ENCODE measurements at regions not wholly inside any gene's neighbourhood (a gene's known extent, or its start where the extent isn't known, plus 50 kb on each side); places are given as distances from the start of the nearest gene placed in this dataset.

DNA sequence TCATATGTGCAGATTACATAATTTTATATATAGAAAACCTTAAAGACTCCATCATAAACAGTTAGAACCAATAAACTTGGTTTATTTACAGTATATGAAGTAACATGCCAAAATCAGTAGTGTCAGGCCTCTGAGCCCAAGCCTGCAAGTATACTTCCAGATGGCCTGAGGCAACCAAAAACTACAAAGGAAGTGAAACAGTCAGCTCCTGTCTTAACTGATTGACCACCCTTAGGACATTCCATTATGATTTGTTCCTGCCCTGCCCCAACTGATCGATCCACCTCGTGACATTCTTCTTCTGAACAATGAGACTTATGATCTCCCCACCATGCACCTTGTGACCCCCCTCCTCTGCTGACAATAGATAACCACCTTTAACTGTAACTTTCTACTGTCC, 630.3 kb downstream of the AMY1C start:
- no peak for DNase-seq (ENCODE audit: low read depth)
- TF ChIP-seq, protein P1, sequence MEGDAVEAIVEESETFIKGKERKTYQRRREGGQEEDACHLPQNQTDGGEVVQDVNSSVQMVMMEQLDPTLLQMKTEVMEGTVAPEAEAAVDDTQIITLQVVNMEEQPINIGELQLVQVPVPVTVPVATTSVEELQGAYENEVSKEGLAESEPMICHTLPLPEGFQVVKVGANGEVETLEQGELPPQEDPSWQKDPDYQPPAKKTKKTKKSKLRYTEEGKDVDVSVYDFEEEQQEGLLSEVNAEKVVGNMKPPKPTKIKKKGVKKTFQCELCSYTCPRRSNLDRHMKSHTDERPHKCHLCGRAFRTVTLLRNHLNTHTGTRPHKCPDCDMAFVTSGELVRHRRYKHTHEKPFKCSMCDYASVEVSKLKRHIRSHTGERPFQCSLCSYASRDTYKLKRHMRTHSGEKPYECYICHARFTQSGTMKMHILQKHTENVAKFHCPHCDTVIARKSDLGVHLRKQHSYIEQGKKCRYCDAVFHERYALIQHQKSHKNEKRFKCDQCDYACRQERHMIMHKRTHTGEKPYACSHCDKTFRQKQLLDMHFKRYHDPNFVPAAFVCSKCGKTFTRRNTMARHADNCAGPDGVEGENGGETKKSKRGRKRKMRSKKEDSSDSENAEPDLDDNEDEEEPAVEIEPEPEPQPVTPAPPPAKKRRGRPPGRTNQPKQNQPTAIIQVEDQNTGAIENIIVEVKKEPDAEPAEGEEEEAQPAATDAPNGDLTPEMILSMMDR (conservative IDR thresholded peaks at IDR 0.05; ENCODE audit: low read depth, low read length): no peak
- no peak overlapping the region for H3K4me3 ChIP-seq (ENCODE audit: low read depth, low read length)

GRCh38 chr1:104387716-104388508, 638.2 kb downstream of the AMY1C start:
- no peak for DNase-seq (ENCODE audit: low read depth)
- no peak overlapping the region for H3K4me3 ChIP-seq (ENCODE audit: low read depth, low read length)
- TF ChIP-seq, protein P1 (conservative IDR thresholded peaks at IDR 0.05; ENCODE audit: low read depth, low read length): no peak

DNA sequence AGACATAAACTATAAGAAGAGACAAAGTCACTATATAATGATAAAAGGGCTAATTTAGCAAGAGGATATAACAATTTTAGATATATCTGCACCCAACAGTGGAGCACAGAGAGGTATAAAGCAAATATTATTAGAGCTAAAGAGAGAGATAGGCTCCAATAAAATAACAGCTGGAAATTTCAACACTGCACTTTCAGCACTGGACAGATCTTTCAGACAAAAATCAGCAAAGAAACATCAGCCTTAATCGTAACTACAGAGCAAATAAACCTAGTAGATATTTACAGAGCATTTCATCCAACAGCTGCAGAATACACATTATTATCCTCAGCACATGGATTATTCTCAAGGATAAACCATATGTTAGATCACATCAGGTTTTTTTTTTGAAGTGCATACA, 642.9 kb downstream of the AMY1C start:
- H3K4me3 ChIP-seq (ENCODE audit: low read depth, low read length): no peak overlapping the region
- TF ChIP-seq, protein P1 (conservative IDR thresholded peaks at IDR 0.05; ENCODE audit: low read depth, low read length): no peak
- no peak for DNase-seq (ENCODE audit: low read depth)

- H3K4me3 ChIP-seq (ENCODE audit: low read depth, low read length): no peak overlapping the region
- TF ChIP-seq, protein P1 (conservative IDR thresholded peaks at IDR 0.05; ENCODE audit: low read depth, low read length): no peak
Observed at GRCh38 chr1:104402178-104402577, 652.5 kb downstream of the AMY1C start.

GRCh38 chr1:104403883-104404282, 654.2 kb downstream of the AMY1C start:
- TF ChIP-seq, protein P1 (conservative IDR thresholded peaks at IDR 0.05; ENCODE audit: low read depth, low read length): no peak

More at GRCh38 chr1:104402178-104402577, 652.5 kb downstream of the AMY1C start:
- no peak for DNase-seq (ENCODE audit: low read depth)

DNA sequence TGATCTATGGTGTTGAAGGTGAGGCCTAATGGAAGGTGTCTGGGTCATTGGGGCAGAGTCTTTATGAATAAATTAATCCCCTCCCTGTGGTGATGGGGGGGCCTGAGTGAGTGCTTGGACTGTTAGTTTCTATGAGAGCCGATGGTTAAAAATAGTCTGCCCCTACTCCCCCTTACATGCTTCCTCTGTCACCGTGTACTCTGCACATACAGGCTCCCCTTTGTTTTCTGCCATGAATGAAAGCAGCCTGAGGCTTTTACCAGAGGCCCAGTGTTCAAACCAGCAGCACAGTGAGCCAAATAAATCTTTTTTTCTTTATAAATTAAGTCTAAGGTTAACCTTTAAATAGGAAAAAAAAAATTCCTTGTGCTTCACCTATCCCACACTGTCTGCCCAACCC, 657.0 kb downstream of the AMY1C start:
- H3K4me3 ChIP-seq (ENCODE audit: low read depth, low read length): no peak overlapping the region
- TF ChIP-seq, protein P1 (conservative IDR thresholded peaks at IDR 0.05; ENCODE audit: low read depth, low read length): no peak
- DNase-seq (ENCODE audit: low read depth): no peak

More at GRCh38 chr1:104403883-104404282, 654.2 kb downstream of the AMY1C start:
- no peak for DNase-seq (ENCODE audit: low read depth)
- H3K4me3 ChIP-seq (ENCODE audit: low read depth, low read length): no peak overlapping the region

DNA sequence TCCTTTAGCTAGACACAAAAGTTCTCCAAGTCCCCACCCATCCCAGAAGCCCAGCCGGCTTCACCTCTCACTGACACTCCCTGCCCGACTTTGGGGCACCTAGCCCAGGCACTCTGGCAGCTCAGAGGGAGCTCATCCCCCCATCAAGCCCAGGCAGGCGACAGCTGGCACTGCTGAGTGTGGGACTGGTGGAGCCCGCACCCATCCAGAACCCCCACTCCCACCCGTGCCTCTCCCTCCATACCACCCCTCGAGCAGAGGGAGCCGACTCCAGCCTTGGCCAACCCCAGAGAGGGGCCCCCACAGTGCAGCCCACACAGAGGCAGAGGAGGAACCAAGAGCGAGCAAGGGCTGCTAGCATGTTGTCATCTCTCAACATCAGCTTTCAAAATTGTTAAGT, 658.6 kb downstream of the AMY1C start:
- H3K4me3 ChIP-seq (ENCODE audit: low read depth, low read length): no peak overlapping the region
- no peak for DNase-seq (ENCODE audit: low read depth)
- TF ChIP-seq, protein P1 (conservative IDR thresholded peaks at IDR 0.05; ENCODE audit: low read depth, low read length): no peak
